ENCODE measurements at regions not wholly inside any gene's neighbourhood (a gene's known extent, or its start where the extent isn't known, plus 50 kb on each side); places are given as distances from the start of the nearest gene placed in this dataset.

DNA sequence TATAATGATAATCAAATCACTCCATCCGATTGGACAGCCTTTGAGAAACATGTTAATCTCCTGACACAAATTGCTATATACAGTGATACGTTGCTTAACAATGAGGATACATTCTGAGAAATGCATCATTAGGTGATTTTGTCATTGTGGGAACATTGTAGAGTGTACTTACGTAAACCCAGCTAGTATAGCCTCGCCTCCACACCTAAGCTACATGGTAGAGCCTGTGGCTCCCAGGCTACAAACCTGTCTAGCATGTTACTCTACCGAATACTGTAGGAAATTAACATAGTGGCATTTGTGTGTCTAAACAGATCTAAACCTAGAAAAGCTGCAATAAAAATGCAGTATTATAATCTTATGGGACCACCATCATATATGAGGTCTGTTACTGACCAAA lies 128.6 kb upstream of the PWP1 start:
- no TSS peak for BruUV-seq (replicated peaks)
- CTCF ChIA-PET, result no interaction called here

DNA sequence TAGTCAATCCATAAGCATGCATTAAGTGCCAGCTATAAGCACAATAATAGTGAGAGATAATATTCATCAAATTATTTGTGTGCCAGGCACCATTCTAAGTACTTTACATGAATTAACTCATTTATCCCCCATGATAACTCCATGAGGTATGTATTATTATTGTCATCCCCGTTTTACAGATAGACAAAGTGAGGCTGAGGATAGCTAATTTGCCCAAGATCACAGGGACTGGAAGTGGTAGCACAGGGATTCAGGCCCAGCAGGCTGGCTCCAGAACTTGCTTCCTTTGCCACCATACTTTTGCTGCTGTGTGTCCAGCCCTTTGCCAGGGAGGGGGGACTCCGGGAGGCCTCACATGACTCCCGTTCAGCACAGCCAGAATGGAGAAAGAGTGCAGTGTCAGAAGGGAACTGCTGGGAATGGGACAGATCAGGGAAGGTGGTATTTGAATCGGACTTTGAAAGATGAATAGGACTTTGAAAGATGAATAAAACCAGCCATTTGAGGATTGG lies 128.0 kb upstream of the PWP1 start:
- no peaks in the 10 kb centered on the region for H3K36me3 ChIP-seq (ENCODE audit: insufficient read depth, low read length, poor library complexity, severe bottlenecking)
- CTCF ChIA-PET, result no interaction called here
- peaks cover 9% of the 10 kb centered on the region for H3K4me1 ChIP-seq (ENCODE audit: insufficient read depth, low read length, poor library complexity, severe bottlenecking)
- TF ChIP-seq, protein P1, sequence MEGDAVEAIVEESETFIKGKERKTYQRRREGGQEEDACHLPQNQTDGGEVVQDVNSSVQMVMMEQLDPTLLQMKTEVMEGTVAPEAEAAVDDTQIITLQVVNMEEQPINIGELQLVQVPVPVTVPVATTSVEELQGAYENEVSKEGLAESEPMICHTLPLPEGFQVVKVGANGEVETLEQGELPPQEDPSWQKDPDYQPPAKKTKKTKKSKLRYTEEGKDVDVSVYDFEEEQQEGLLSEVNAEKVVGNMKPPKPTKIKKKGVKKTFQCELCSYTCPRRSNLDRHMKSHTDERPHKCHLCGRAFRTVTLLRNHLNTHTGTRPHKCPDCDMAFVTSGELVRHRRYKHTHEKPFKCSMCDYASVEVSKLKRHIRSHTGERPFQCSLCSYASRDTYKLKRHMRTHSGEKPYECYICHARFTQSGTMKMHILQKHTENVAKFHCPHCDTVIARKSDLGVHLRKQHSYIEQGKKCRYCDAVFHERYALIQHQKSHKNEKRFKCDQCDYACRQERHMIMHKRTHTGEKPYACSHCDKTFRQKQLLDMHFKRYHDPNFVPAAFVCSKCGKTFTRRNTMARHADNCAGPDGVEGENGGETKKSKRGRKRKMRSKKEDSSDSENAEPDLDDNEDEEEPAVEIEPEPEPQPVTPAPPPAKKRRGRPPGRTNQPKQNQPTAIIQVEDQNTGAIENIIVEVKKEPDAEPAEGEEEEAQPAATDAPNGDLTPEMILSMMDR (conservative IDR thresholded peaks at IDR 0.05; ENCODE audit: low read depth, low read length), result no peak
- TF ChIP-seq EZH2 (IDR thresholded peaks at IDR 0.05; ENCODE audit: borderline replicate concordance, low read depth, low read length, poor library complexity, severe bottlenecking), result no peak
- no peaks in the 10 kb centered on the region for H3K27me3 ChIP-seq (replicated peaks; ENCODE audit: insufficient read depth, low read depth, low read length, poor library complexity)
- POLR2A ChIA-PET (ENCODE audit: low non-redundant PET), result no interaction called here
- no TSS peak for BruUV-seq (replicated peaks)
- H3K27ac ChIP-seq (ENCODE audit: low read depth, low read length, poor library complexity, severe bottlenecking), result no peak overlapping the region
- no peak for DNase-seq (ENCODE audit: low spot score)
- H3K4me3 ChIP-seq (ENCODE audit: low read depth, low read length, poor library complexity, severe bottlenecking), result no peak overlapping the region
- no peaks in the 10 kb centered on the region for H3K9me3 ChIP-seq (ENCODE audit: low read depth, low read length, poor library complexity, severe bottlenecking)
- intact Hi-C loops (cut with micrococcal nuclease; ENCODE audit: unreplicated experiment), result loop anchor here (5.0 kb wide), 1 partner anchor 240 kb away; a partner anchor contains a TSS

More for the DNA sequence above, 128.6 kb upstream of the PWP1 start:
- intact Hi-C loops (cut with micrococcal nuclease; ENCODE audit: unreplicated experiment), result loop anchor here (5.0 kb wide), 1 partner anchor 240 kb away; a partner anchor contains a TSS
- no peak overlapping the region for H3K27ac ChIP-seq (ENCODE audit: low read depth, low read length, poor library complexity, severe bottlenecking)
- no peaks in the 10 kb centered on the region for H3K36me3 ChIP-seq (ENCODE audit: insufficient read depth, low read length, poor library complexity, severe bottlenecking)
- no peak for DNase-seq (ENCODE audit: low spot score)
- no peaks in the 10 kb centered on the region for H3K27me3 ChIP-seq (replicated peaks; ENCODE audit: insufficient read depth, low read depth, low read length, poor library complexity)
- H3K4me1 ChIP-seq (ENCODE audit: insufficient read depth, low read length, poor library complexity, severe bottlenecking), result peaks cover 9% of the 10 kb centered on the region
- no peaks in the 10 kb centered on the region for H3K9me3 ChIP-seq (ENCODE audit: low read depth, low read length, poor library complexity, severe bottlenecking)
- POLR2A ChIA-PET (ENCODE audit: low non-redundant PET), result no interaction called here
- no peak for TF ChIP-seq EZH2 (IDR thresholded peaks at IDR 0.05; ENCODE audit: borderline replicate concordance, low read depth, low read length, poor library complexity, severe bottlenecking)
- TF ChIP-seq, protein P1 (conservative IDR thresholded peaks at IDR 0.05; ENCODE audit: low read depth, low read length), result no peak
- no peak overlapping the region for H3K4me3 ChIP-seq (ENCODE audit: low read depth, low read length, poor library complexity, severe bottlenecking)

DNA sequence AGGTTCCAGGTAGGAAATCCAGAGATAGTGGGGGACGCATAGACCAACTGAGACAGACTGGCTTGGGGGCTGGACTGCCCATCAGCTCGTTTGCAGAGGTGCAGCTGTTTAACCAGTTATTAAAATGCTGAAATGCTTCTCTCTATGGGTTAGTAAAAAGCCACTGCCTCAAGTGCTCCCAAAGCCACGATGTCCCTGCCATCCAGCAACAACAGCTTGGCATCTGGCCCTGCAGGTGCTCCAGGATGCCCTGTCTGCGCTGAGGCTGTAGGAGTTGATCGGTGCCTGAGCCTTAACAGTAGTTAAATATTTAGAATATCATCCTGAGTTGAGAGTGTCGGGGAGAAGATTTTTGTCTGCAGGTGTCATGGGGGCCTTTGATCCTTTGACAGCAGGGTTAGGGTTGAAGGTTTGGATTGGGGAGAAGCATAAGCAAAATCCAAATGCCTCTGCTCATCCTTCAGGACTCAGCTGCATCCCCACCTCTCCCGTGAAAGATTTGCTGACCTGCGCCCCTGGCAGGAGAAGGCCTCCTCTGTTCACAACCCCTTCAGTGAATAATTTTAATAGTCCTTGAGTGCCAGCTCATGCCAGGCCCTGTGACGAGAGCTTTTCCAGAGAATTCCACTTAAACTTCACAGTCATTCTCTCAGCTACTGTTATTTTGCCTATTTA lies 127.3 kb upstream of the PWP1 start:
- Histone ChIP-seq H3K9me3 (ENCODE audit: low read depth, low read length, poor library complexity, severe bottlenecking) (no peaks in the 10 kb centered on the region), H3K27ac (ENCODE audit: low read depth, low read length, poor library complexity, severe bottlenecking) (no peak overlapping the region), H3K4me3 (ENCODE audit: low read depth, low read length, poor library complexity, severe bottlenecking) (no peak overlapping the region), H3K36me3 (ENCODE audit: insufficient read depth, low read length, poor library complexity, severe bottlenecking) (no peaks in the 10 kb centered on the region), H3K27me3 (replicated peaks; ENCODE audit: insufficient read depth, low read depth, low read length, poor library complexity) (no peaks in the 10 kb centered on the region), H3K4me1 (ENCODE audit: insufficient read depth, low read length, poor library complexity, severe bottlenecking) (peaks cover 9% of the 10 kb centered on the region)
- no TSS peak for BruUV-seq (replicated peaks)
- intact Hi-C loops (cut with micrococcal nuclease; ENCODE audit: unreplicated experiment), result loop anchor here (5.0 kb wide), 1 partner anchor 241 kb away; a partner anchor contains a TSS
- POLR2A ChIA-PET (ENCODE audit: low non-redundant PET), result no interaction called here
- TF ChIP-seq, protein P1 (conservative IDR thresholded peaks at IDR 0.05; ENCODE audit: low read depth, low read length), result no peak
- TF ChIP-seq EZH2 (IDR thresholded peaks at IDR 0.05; ENCODE audit: borderline replicate concordance, low read depth, low read length, poor library complexity, severe bottlenecking), result no peak
- CTCF ChIA-PET, result no interaction called here
- no peak for DNase-seq (ENCODE audit: low spot score)
